ENCODE measurements at regions not wholly inside any gene's neighbourhood (a gene's known extent, or its start where the extent isn't known, plus 50 kb on each side); places are given as distances from the start of the nearest gene placed in this dataset.

- POLR2A ChIA-PET, result no interaction called here
- CTCF ChIA-PET, result interaction anchor here (0.9 to 6.6 kb wide), 3 partner anchors 7 to 26 kb away, joined by 3 to 68 read pairs (median 5); no protein-coding TSS in a partner anchor
- no peak for TF ChIP-seq CTCF (IDR thresholded peaks at IDR 0.05; ENCODE audit: control extremely low read depth, extremely low read depth, low read depth, missing control alignments)
- no peak for DNase-seq (ENCODE audit: extremely low spot score)
Observed at GRCh38 chr22:22035203-22035602, 52.6 kb upstream of the TOP3B start.

DNA sequence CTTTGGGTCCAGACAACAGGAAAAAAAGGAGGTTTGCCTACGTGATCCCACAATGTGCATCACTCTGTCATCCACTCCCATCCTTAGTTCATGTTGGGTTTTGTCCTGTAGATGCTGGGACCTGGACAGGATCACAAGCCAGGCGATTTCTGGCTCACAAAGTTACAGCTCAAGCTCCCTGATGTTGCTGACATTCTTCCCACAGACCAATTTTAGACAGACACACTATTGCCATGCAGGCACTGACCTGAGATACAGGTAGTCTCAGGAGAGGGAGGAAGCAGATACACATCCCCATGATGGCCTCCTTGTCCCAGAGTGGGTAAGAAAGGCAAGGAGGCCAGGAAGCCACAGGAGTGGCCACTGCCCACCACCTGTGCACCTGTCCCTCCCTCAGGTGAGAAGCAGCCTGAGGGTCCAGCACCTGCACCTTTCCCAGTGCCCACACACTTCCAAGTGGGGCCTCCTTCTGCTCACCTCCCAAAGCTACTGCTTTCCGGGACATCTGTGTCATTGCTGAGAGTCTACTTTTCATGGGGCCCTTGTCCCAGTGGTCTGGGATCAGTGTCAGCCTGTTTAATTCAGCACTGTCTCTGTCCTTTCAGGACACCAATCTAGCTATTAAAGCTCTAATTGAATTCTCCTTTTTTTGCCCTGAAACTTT is 52.0 kb upstream of the TOP3B start:
- no peak for TF ChIP-seq CTCF (IDR thresholded peaks at IDR 0.05; ENCODE audit: control extremely low read depth, extremely low read depth, low read depth, missing control alignments)
- ChIA-PET POLR2A (no interaction called here), CTCF (interaction anchor here (1.0 to 6.6 kb wide), 3 partner anchors 7 to 170 kb away, joined by 3 to 68 read pairs (median 14); no protein-coding TSS in a partner anchor)
- no peak for DNase-seq (ENCODE audit: extremely low spot score)

DNA sequence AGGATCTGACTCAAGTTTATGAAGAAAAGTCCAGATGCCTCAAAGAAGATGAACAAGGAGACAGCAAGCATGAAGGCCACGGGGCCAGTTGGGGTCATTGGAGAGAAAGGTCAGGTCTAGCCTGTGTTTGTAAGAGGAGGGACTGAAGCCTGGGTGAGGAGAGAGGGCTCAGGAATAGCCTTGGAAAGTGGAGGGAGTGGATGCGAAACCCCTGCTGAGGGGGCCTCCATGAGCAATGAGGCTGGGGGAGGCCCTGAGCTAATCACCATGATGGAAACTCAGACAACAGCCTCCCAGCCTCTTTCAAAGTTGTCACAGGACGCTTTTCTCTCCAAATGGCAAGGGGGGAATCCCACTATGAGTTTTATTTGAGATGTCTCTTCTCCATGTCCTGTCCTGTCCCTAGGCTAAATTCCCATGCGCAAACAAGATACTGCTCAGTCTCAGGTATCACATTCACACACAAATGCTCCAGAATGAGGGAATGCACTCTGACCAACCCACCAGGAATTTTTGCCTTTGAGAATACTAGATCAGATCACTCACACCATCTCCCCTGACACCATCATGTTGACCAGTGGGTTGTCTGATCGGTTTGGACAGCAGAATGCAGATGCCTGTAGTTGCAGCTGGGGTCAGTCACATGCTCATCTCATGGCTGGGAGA is 51.3 kb upstream of the TOP3B start:
- CTCF ChIA-PET, result interaction anchor here (0.8 to 6.6 kb wide), 6 partner anchors 8 to 171 kb away, joined by 3 to 68 read pairs (median 3); no protein-coding TSS in a partner anchor
- no peak for TF ChIP-seq CTCF (IDR thresholded peaks at IDR 0.05; ENCODE audit: control extremely low read depth, extremely low read depth, low read depth, missing control alignments)
- POLR2A ChIA-PET, result no interaction called here
- no peak for DNase-seq (ENCODE audit: extremely low spot score)

DNA sequence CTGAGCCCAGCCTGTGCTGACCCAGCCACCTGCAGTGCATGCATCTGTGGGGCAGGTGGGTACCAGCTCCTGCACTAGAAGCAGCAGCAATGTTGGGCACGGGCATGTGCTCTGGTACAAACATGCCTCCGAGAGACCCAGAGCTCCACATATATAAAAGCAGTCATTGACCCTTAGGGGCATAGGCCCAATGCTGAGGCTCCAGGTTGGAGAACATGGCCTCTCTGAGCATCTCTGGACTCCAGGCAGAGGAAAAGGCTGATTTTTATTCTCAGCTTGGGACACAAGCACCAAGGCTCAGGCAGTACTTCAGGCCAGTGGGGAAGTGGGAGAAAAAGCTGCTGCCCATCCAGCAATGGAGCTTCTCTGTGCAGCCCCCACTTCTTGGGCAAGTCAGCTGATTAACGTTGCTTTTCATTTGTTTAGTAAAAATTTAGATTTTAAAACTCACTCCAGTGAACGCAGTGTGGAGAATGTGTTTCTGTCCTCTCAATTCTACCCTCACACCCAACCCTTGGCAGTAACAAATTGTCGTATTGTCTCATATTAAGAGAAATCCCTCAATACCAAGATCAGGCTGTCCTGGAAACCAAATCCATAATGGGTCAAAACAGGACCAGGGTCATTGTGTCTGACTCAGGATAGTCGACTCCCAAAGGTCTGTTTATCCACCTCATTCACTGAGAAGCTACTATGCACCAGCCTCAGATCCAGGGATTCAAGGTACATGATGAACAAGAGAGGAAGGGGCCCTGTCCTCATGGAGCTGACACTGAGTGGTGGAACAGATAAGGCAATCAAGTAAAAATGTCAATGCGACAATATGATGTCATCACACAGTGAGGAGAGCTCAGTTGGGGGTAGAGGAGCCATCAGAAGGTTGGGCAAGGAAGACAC is 50.6 kb upstream of the TOP3B start:
- ChIA-PET POLR2A (no interaction called here), CTCF (interaction anchor here (0.8 to 6.6 kb wide), 11 partner anchors 9 to 202 kb away, joined by 3 to 68 read pairs (median 4); no protein-coding TSS in a partner anchor)
- TF ChIP-seq CTCF (IDR thresholded peaks at IDR 0.05; ENCODE audit: control extremely low read depth, extremely low read depth, low read depth, missing control alignments), result no peak
- no peak for DNase-seq (ENCODE audit: extremely low spot score)

GRCh38 chr22:22032099-22032905 is 49.7 kb upstream of the TOP3B start:
- ChIA-PET CTCF (interaction anchor here (0.7 to 6.6 kb wide), 10 partner anchors 10 to 203 kb away, joined by 3 to 68 read pairs (median 6); no protein-coding TSS in a partner anchor), POLR2A (no interaction called here)
- DNase-seq (ENCODE audit: extremely low spot score), result no peak
- TF ChIP-seq CTCF (IDR thresholded peaks at IDR 0.05; ENCODE audit: control extremely low read depth, extremely low read depth, low read depth, missing control alignments), result no peak
